Right lobe of liver (tissue), 6 donors: ENCODE measurements at regions not wholly inside any gene's neighbourhood (a gene's known extent, or its start where the extent isn't known, plus 50 kb on each side); places are given as distances from the start of the nearest gene placed in this dataset.

Source experiments
- ATAC-seq, 4 donors: fragments of 200-7000 bp; cut with Tn5 transposase; one replicate each; pipeline ENCODE4 v1.9.1; 2020; ENCODE audit warnings: mild to moderate bottlenecking in 4 of 4, moderate library complexity in 4 of 4
- DNase-seq, 3 donors: peaks; one replicate each; pipeline ENCODE4 v3.0.0-alpha.2; 2020
- H3K27ac ChIP-seq, 3 donors: fragments of 200-600 bp; one replicate each; pipeline ENCODE4 v1.8.0; 2022
- H3K27me3 ChIP-seq, 2 donors: fragments of 200-600 bp; one replicate each; pipeline ENCODE4 v1.8.0; 2022
- H3K36me3 ChIP-seq, 4 donors: fragments of 200-600 bp; sonication (generic) in 1 of 4; one replicate each; pipeline versions ENCODE4 v1.5.1 to v1.8.0; 2017 to 2022; ENCODE audit warnings: control low read depth in 1 of 4
- H3K4me1 ChIP-seq, 4 donors: fragments of 200-600 bp; sonication (generic) in 1 of 4; one replicate each; pipeline versions ENCODE4 v1.5.1 to v1.8.0; 2017 to 2022; ENCODE audit warnings: control low read depth in 1 of 4
- H3K4me3 ChIP-seq, 3 donors: fragments of 200-600 bp; one replicate each; pipeline ENCODE4 v1.8.0; 2022
- H3K9me3 ChIP-seq, 4 donors: fragments of 200-600 bp; sonication (generic) in 1 of 4; one replicate each; pipeline versions ENCODE4 v1.5.1 to v1.8.0; 2017 to 2022; ENCODE audit warnings: control low read depth in 1 of 4
- POLR2A ChIP-seq: fragments of 450-650 bp; IDR thresholded peaks from one replicate; pipeline ENCODE4 v1.6.1; 2017; ENCODE audit warnings: antibody characterized with exemption, mild to moderate bottlenecking
- WGBS: methylation state at CpG from one replicate; pipeline ENCODE4 v1.1.6; 2018; ENCODE audit warnings: low coverage, low lambda C conversion rate; ENCODE audit not compliant: insufficient coverage; ENCODE audit errors: missing lambda C conversion rate; 5-methylcytosine and 5-hydroxymethylcytosine counted together
- intact Hi-C, 2 donors: fragments of 100-400 bp; cut with DNase I; formaldehyde crosslinking; loops; one replicate each; pipeline versions ENCODE4 v1.11.2 to v1.14.1; 2022
- TF ChIP-seq, protein P1 (sequence below), 4 donors: fragments of 200-600 bp in 3 of 4; fragments of 450-650 bp in 1 of 4; IDR thresholded peaks; one replicate each; pipeline versions ENCODE4 v1.5.1 to v1.8.0; 2016 to 2022; ENCODE audit warnings: antibody characterized with exemption in 4 of 4, mild to moderate bottlenecking in 2 of 4
- donor health status: DM: no; HTN: yes; CAD: no.
- donor health status: DM: no; HTN: no; CAD: no.
- donor health status: DM: no; HTN: no; CAD: no.
- donor health status: DM: no; HTN: yes; CAD: no.
- donor health status: DM: no; HTN: yes; CAD: no.

- WGBS, result 41% methylated on average over 4 of the region's 14 CpGs
- ATAC-seq (no peak), DNase-seq (peak in 1 of 3 donors; percentile 42)
- Histone ChIP-seq H3K9me3 (no peaks in the 10 kb centered on the region), H3K27me3 (no peaks in the 10 kb centered on the region), H3K27ac (no peak overlapping the region), H3K4me3 (no peak overlapping the region), H3K4me1 (no peaks in the 10 kb centered on the region), H3K36me3 (no peaks in the 10 kb centered on the region)
- no peak for TF ChIP-seq POLR2A
- intact Hi-C loops, result no loop called here
Observed at GRCh38 chr20:24778585-24779031, 170.5 kb upstream of the CST7 start.

GRCh38 chr20:24779131-24779530 is 169.9 kb upstream of the CST7 start:
- ATAC-seq, result no peak
- Histone ChIP-seq H3K4me3 (no peak overlapping the region), H3K9me3 (no peaks in the 10 kb centered on the region), H3K27me3 (no peaks in the 10 kb centered on the region), H3K4me1 (no peaks in the 10 kb centered on the region), H3K36me3 (no peaks in the 10 kb centered on the region), H3K27ac (no peak overlapping the region)
- TF ChIP-seq POLR2A, result no peak
- TF ChIP-seq, protein P1, sequence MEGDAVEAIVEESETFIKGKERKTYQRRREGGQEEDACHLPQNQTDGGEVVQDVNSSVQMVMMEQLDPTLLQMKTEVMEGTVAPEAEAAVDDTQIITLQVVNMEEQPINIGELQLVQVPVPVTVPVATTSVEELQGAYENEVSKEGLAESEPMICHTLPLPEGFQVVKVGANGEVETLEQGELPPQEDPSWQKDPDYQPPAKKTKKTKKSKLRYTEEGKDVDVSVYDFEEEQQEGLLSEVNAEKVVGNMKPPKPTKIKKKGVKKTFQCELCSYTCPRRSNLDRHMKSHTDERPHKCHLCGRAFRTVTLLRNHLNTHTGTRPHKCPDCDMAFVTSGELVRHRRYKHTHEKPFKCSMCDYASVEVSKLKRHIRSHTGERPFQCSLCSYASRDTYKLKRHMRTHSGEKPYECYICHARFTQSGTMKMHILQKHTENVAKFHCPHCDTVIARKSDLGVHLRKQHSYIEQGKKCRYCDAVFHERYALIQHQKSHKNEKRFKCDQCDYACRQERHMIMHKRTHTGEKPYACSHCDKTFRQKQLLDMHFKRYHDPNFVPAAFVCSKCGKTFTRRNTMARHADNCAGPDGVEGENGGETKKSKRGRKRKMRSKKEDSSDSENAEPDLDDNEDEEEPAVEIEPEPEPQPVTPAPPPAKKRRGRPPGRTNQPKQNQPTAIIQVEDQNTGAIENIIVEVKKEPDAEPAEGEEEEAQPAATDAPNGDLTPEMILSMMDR (IDR thresholded peaks at IDR 0.05), result no peak
- DNase-seq, result peak in 1 of 3 donors; percentile 22
- intact Hi-C loops, result no loop called here
- WGBS, result 53% methylated on average over 4 of the region's 6 CpGs

DNA sequence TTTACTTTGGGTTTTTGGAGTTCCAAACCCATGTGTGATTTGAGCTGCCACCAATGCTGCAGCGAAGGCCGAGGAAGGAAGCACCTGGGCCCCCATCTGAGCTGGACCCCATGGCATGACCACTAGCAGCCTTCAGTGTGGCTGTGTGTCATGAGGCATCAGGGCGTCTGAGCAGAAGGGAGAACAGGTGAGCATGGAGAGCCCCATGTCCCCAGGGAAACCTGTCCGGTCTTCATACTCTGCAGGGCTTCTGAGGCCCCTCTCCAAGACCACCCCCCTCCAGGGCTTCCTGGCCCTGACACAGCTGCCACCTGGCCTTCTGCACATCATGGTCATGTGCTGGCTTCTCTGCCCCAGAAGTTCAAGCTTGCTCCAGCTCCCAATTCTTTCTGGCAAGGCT is 169.1 kb upstream of the CST7 start:
- H3K4me1 ChIP-seq, result no peaks in the 10 kb centered on the region

GRCh38 chr20:24780674-24781417 is 168.2 kb upstream of the CST7 start:
- TF ChIP-seq POLR2A, result no peak
- TF ChIP-seq, protein P1 (IDR thresholded peaks at IDR 0.05), result no peak
- Histone ChIP-seq H3K36me3 (no peaks in the 10 kb centered on the region), H3K27me3 (no peaks in the 10 kb centered on the region), H3K27ac (no peak overlapping the region), H3K4me1 (no peaks in the 10 kb centered on the region), H3K9me3 (no peaks in the 10 kb centered on the region), H3K4me3 (no peak overlapping the region)
- intact Hi-C loops, result loop anchor here in 1 of 2 donors (5.0 kb wide), 1 partner anchor 619 kb away; no protein-coding TSS in a partner anchor
- DNase-seq, result peak in 1 of 3 donors; percentile 17
- no peak for ATAC-seq
- 70% methylated on average over 8 of the region's 11 CpGs for WGBS

More for the DNA sequence above, 169.1 kb upstream of the CST7 start:
- intact Hi-C loops, result loop anchor here in 1 of 2 donors (5.0 kb wide), 1 partner anchor 618 kb away; no protein-coding TSS in a partner anchor
- DNase-seq, result peak in 1 of 3 donors; percentile 17
- TF ChIP-seq, protein P1 (IDR thresholded peaks at IDR 0.05), result no peak
- no peak for TF ChIP-seq POLR2A
- Histone ChIP-seq H3K4me3 (no peak overlapping the region), H3K27ac (no peak overlapping the region), H3K27me3 (no peaks in the 10 kb centered on the region), H3K9me3 (no peaks in the 10 kb centered on the region), H3K36me3 (no peaks in the 10 kb centered on the region)
- no CpG with 5 or more reads among the region's 4 CpGs for WGBS
- ATAC-seq, result no peak

- peak in 2 of 3 donors; percentile 34 to 51 for DNase-seq
- peak; percentile 63 to 76 (median 66) for ATAC-seq
- Histone ChIP-seq H3K36me3 (no peaks in the 10 kb centered on the region), H3K4me1 (no peaks in the 10 kb centered on the region), H3K9me3 (no peaks in the 10 kb centered on the region), H3K27ac (no peak overlapping the region), H3K27me3 (no peaks in the 10 kb centered on the region), H3K4me3 (no peak overlapping the region)
- 40% methylated on average over 6 of the region's 8 CpGs for WGBS
- intact Hi-C loops, result loop anchor here in 1 of 2 donors (5.0 kb wide), 1 partner anchor 619 kb away; no protein-coding TSS in a partner anchor
- no peak for TF ChIP-seq POLR2A
- TF ChIP-seq, protein P1 (IDR thresholded peaks at IDR 0.05), result peak; percentile 46 to 70 (median 48)
Observed at GRCh38 chr20:24781418-24781980, 167.6 kb upstream of the CST7 start.
